ENCODE measurements at regions not wholly inside any gene's neighbourhood (a gene's known extent, or its start where the extent isn't known, plus 50 kb on each side); places are given as distances from the start of the nearest gene placed in this dataset.
A peak's percentile ranks its signal among the peaks of the same experiment; 100 is the strongest.

GRCh38 chr3:34686541-34686940 is 888.1 kb downstream of the PDCD6IP start:
- no peak for DNase-seq

- DNase-seq = no peak
Measured at GRCh38 chr3:34687671-34688070, 889.2 kb downstream of the PDCD6IP start.

- DNase-seq = no peak
Measured at GRCh38 chr3:34696831-34697230, 898.4 kb downstream of the PDCD6IP start.

- DNase-seq = no peak
Measured at GRCh38 chr3:34703053-34703452, 904.6 kb downstream of the PDCD6IP start.

- no peak for DNase-seq
Measured at GRCh38 chr3:34724916-34725499, 914.3 kb upstream of the ARPP21 start.

- no peak for DNase-seq
Measured at GRCh38 chr3:34725774-34726173, 913.6 kb upstream of the ARPP21 start.

- no peak for DNase-seq
Measured at GRCh38 chr3:34727700-34728099, 911.6 kb upstream of the ARPP21 start.

GRCh38 chr3:34742151-34742550 is 897.2 kb upstream of the ARPP21 start:
- no peak for DNase-seq

- DNase-seq = no peak
Measured at GRCh38 chr3:34758630-34759261, 880.6 kb upstream of the ARPP21 start.

- no peak for DNase-seq
Measured at GRCh38 chr3:34777386-34777785, 861.9 kb upstream of the ARPP21 start.

- DNase-seq = no peak
Measured at GRCh38 chr3:34779092-34779491, 860.2 kb upstream of the ARPP21 start.

- DNase-seq = no peak
Measured at GRCh38 chr3:34780294-34780693, 859.0 kb upstream of the ARPP21 start.

GRCh38 chr3:34780973-34781372 is 858.4 kb upstream of the ARPP21 start:
- no peak for DNase-seq

- no peak for DNase-seq
Measured at GRCh38 chr3:34782871-34783270, 856.5 kb upstream of the ARPP21 start.

- DNase-seq = peak; percentile 9
Measured at GRCh38 chr3:34783876-34784275, 855.4 kb upstream of the ARPP21 start.

GRCh38 chr3:34793057-34793456 is 846.3 kb upstream of the ARPP21 start:
- no peak for DNase-seq

- no peak for DNase-seq
Measured at GRCh38 chr3:34807611-34808010, 831.7 kb upstream of the ARPP21 start.

- DNase-seq = no peak
Measured at GRCh38 chr3:34808287-34808686, 831.0 kb upstream of the ARPP21 start.

- DNase-seq = no peak
Measured at GRCh38 chr3:34828847-34829246, 810.5 kb upstream of the ARPP21 start.

GRCh38 chr3:34832865-34833508 is 806.3 kb upstream of the ARPP21 start:
- no peak for DNase-seq

- DNase-seq = no peak
Measured at GRCh38 chr3:34837848-34838741, 801.2 kb upstream of the ARPP21 start.

GRCh38 chr3:34842706-34843480 is 796.4 kb upstream of the ARPP21 start:
- DNase-seq = peak; percentile 67

- DNase-seq = no peak
Measured at GRCh38 chr3:34844323-34844620, 795.1 kb upstream of the ARPP21 start.
